ENCODE measurements at regions not wholly inside any gene's neighbourhood (a gene's known extent, or its start where the extent isn't known, plus 50 kb on each side); places are given as distances from the start of the nearest gene placed in this dataset.

DNA sequence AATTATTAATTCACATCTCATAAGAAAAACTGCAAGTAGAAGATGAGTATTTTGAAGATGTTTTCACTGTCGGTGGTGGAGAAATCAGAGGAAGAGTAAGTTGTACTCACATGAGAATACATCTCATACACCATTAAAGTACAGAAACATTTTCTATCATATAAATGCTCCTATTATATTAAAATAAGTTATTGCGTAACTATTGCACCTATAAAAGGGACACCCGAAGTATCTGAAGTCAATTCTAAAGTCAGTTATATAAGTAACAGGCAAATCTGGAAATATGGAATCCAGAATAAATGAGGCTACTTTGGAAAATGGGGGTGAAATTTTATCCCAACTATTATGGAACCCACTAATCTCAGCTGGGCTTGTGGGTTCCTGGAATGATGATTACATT, 103.3 kb downstream of the FAM76B start:
- TF ChIP-seq, protein P1, sequence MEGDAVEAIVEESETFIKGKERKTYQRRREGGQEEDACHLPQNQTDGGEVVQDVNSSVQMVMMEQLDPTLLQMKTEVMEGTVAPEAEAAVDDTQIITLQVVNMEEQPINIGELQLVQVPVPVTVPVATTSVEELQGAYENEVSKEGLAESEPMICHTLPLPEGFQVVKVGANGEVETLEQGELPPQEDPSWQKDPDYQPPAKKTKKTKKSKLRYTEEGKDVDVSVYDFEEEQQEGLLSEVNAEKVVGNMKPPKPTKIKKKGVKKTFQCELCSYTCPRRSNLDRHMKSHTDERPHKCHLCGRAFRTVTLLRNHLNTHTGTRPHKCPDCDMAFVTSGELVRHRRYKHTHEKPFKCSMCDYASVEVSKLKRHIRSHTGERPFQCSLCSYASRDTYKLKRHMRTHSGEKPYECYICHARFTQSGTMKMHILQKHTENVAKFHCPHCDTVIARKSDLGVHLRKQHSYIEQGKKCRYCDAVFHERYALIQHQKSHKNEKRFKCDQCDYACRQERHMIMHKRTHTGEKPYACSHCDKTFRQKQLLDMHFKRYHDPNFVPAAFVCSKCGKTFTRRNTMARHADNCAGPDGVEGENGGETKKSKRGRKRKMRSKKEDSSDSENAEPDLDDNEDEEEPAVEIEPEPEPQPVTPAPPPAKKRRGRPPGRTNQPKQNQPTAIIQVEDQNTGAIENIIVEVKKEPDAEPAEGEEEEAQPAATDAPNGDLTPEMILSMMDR (IDR thresholded peaks at IDR 0.05; ENCODE audit: low read depth, low read length) = no peak
- no peak for TF ChIP-seq EZH2phosphoT487 (IDR thresholded peaks at IDR 0.05; ENCODE audit: low read depth)

Data from OCI-LY3 (cell line).